IMR-90 (cell line): ENCODE measurements at regions not wholly inside any gene's neighbourhood (a gene's known extent, or its start where the extent isn't known, plus 50 kb on each side); places are given as distances from the start of the nearest gene placed in this dataset.

Source experiments
- ATAC-seq: fragments of 200-7000 bp; cut with Tn5 transposase; 2 replicates; pipeline ENCODE4 v1.9.1; 2020; ENCODE audit warnings: low read depth, mild to moderate bottlenecking, moderate library complexity
- BruUV-seq: library from RNA; stranded (reverse); fragments of 400-500 nt; replicated peaks from 2 replicates; lab custom pipeline; 2021; lab: Mats Ljungman, UMichigan
- CTCF ChIA-PET: fragments of 300-600 bp; formaldehyde crosslinking; extraction: SDS; loops from one replicate; lab custom pipeline; 2021; ENCODE audit warnings: antibody characterized with exemption; lab: Yijun Ruan, JAX
- POLR2A ChIA-PET: fragments of 300-600 bp; sonication (Branson Sonifier 250); formaldehyde crosslinking; loops from one replicate; lab custom pipeline; 2022; ENCODE audit warnings: antibody characterized with exemption; ENCODE audit not compliant: unreplicated experiment; lab: Charles Lee
- DNase-seq: peaks from one replicate; pipeline ENCODE4 v3.0.0; 2013
- H2AFZ ChIP-seq: replicated peaks from 2 replicates; pipeline ENCODE3; 2013; ENCODE audit warnings: low read length, mild to moderate bottlenecking; ENCODE audit not compliant: poor library complexity
- H2AK5ac ChIP-seq: 2 replicates; pipeline ENCODE4 v1.6.1; 2013; ENCODE audit warnings: low read depth, low read length, inconsistent platforms
- H2AK9ac ChIP-seq: replicated peaks from 2 replicates; pipeline ENCODE3; 2013; ENCODE audit warnings: mild to moderate bottlenecking, low read depth, low read length, moderate library complexity; ENCODE audit not compliant: poor library complexity
- H2BK120ac ChIP-seq: 2 replicates; pipeline ENCODE4 v1.6.1; 2013; ENCODE audit warnings: low read depth, low read length, inconsistent platforms
- H2BK15ac ChIP-seq: 3 replicates; pipeline ENCODE4 v1.6.1; 2013; ENCODE audit warnings: low read depth, low read length, inconsistent platforms
- H2BK20ac ChIP-seq: 2 replicates; pipeline ENCODE4 v1.6.1; 2013; ENCODE audit warnings: low read depth, mild to moderate bottlenecking, inconsistent platforms, low read length, moderate library complexity
- H2BK5ac ChIP-seq: 2 replicates; pipeline ENCODE4 v1.6.1; 2013; ENCODE audit warnings: mild to moderate bottlenecking, low read depth, low read length, inconsistent platforms; ENCODE audit not compliant: poor library complexity, severe bottlenecking
- H3K14ac ChIP-seq: replicated peaks from 2 replicates; pipeline ENCODE4 v1.6.1; 2013; ENCODE audit warnings: low read depth, low read length, inconsistent platforms
- H3K18ac ChIP-seq: 2 replicates; pipeline ENCODE4 v1.6.1; 2013; ENCODE audit warnings: low read depth, low read length, control low read depth
- H3K23ac ChIP-seq: 2 replicates; pipeline ENCODE4 v1.6.1; 2013; ENCODE audit warnings: low read depth, low read length, inconsistent platforms
- H3K27ac ChIP-seq: 2 replicates; pipeline ENCODE4 v1.5.1; 2013; ENCODE audit warnings: mild to moderate bottlenecking, control low read depth, low read length; ENCODE audit not compliant: insufficient read depth
- H3K27me3 ChIP-seq: 2 replicates; pipeline ENCODE4 v1.6.1; 2013; ENCODE audit warnings: low read length; ENCODE audit not compliant: control insufficient read depth, insufficient read depth
- H3K36me3 ChIP-seq: 2 replicates; pipeline ENCODE4 v1.6.1; 2013; ENCODE audit warnings: low read length, mixed read lengths; ENCODE audit not compliant: control insufficient read depth, insufficient read depth
- H3K4ac ChIP-seq: 2 replicates; pipeline ENCODE4 v1.6.1; 2013; ENCODE audit warnings: low read depth, low read length, inconsistent platforms
- H3K4me1 ChIP-seq: 2 replicates; pipeline ENCODE4 v1.6.1; 2013; ENCODE audit warnings: low read length, mixed read lengths; ENCODE audit not compliant: control insufficient read depth, insufficient read depth
- H3K4me2 ChIP-seq: 2 replicates; pipeline ENCODE4 v1.6.1; 2013; ENCODE audit warnings: low read depth, mild to moderate bottlenecking, control low read depth, low read length, moderate library complexity
- H3K4me3 ChIP-seq: 2 replicates; pipeline ENCODE4 v1.5.1; 2013; ENCODE audit warnings: low read depth, mild to moderate bottlenecking, control low read depth, low read length, moderate library complexity; ENCODE audit not compliant: insufficient read depth
- H3K56ac ChIP-seq: 2 replicates; pipeline ENCODE4 v1.6.1; 2013; ENCODE audit warnings: low read length, inconsistent platforms; ENCODE audit not compliant: insufficient read depth; ENCODE audit errors: extremely low read depth
- H3K79me1 ChIP-seq, 2 experiments: 2 replicates each; pipeline ENCODE4 v1.6.1; 2013; ENCODE audit warnings: low read length in 2 of 2, inconsistent platforms in 1 of 2, low read depth in 1 of 2
- H3K9ac ChIP-seq: 2 replicates; pipeline ENCODE4 v1.6.1; 2013; ENCODE audit warnings: low read depth, low read length, control low read depth
- H3K9me1 ChIP-seq: 2 replicates; pipeline ENCODE4 v1.6.1; 2013; ENCODE audit warnings: low read length, inconsistent platforms; ENCODE audit not compliant: insufficient read depth
- H3K9me3 ChIP-seq: 2 replicates; pipeline ENCODE4 v1.6.1; 2013; ENCODE audit warnings: low read length; ENCODE audit not compliant: control insufficient read depth, insufficient read depth
- H4K20me1 ChIP-seq: 2 replicates; pipeline ENCODE4 v1.6.1; 2013; ENCODE audit warnings: low read length, inconsistent platforms; ENCODE audit not compliant: insufficient read depth
- H4K5ac ChIP-seq: 2 replicates; pipeline ENCODE4 v1.6.1; 2013; ENCODE audit warnings: mild to moderate bottlenecking, low read depth, low read length, control low read depth
- H4K8ac ChIP-seq, 2 experiments: 2 replicates each; pipeline ENCODE4 v1.6.1; 2013; ENCODE audit warnings: low read depth in 2 of 2, low read length in 2 of 2, control low read depth in 1 of 2, inconsistent platforms in 1 of 2
- H4K91ac ChIP-seq: 2 replicates; pipeline ENCODE4 v1.6.1; 2013; ENCODE audit warnings: low read depth, low read length, inconsistent platforms; ENCODE audit not compliant: insufficient read depth
- BHLHE40 ChIP-seq: fragments of 150-350 bp; IDR thresholded peaks from 2 replicates; pipeline ENCODE4 v1.6.1; 2016; ENCODE audit warnings: mild to moderate bottlenecking, low read depth, low read length
- CEBPB ChIP-seq: IDR thresholded peaks from 2 replicates; pipeline ENCODE4 v1.6.1; 2012; ENCODE audit warnings: low read depth, low read length, improper control_type of control experiment
- CTCF ChIP-seq: conservative IDR thresholded peaks from 2 replicates; pipeline ENCODE4 v1.5.1; 2012; ENCODE audit warnings: mild to moderate bottlenecking, low read depth, low read length, improper control_type of control experiment
- MXI1 ChIP-seq: IDR thresholded peaks from 2 replicates; pipeline ENCODE4 v1.6.1; 2012; ENCODE audit warnings: low read depth, mild to moderate bottlenecking, low read length, moderate library complexity, borderline replicate concordance
- RAD21 ChIP-seq: IDR thresholded peaks from 2 replicates; pipeline ENCODE4 v1.6.1; 2012; ENCODE audit warnings: low read length, improper control_type of control experiment
- SMC3 ChIP-seq: fragments of 150-350 bp; IDR thresholded peaks from 2 replicates; pipeline ENCODE4 v1.6.1; 2016; ENCODE audit warnings: low read depth, mild to moderate bottlenecking, antibody characterized with exemption, low read length, moderate library complexity
- WGBS, 2 experiments: methylation state at CpG; one replicate each; pipeline versions ENCODE4 v1.1.5 to v1.1.7; 2013; ENCODE audit warnings: missing lambda C conversion rate in 2 of 2; ENCODE audit not compliant: insufficient read length in 1 of 2; ENCODE audit errors: extremely low coverage in 2 of 2; 5-methylcytosine and 5-hydroxymethylcytosine counted together
- dilution Hi-C: fragments of 300-500 bp; cut with HindIII; formaldehyde crosslinking; loops from one replicate; pipeline ENCODE4 v1.14.3; 2018; ENCODE audit warnings: low sequenced_read_pairs; ENCODE audit not compliant: unreplicated experiment
- in situ Hi-C: fragments of 300-500 bp; cut with MboI; formaldehyde crosslinking; loops from 3 replicates; pipeline ENCODE4 v1.14.3; 2019; ENCODE audit warnings: low sequenced_read_pairs, inconsistent platforms, mixed read lengths
- intact Hi-C: fragments of 100-400 bp; cut with micrococcal nuclease; formaldehyde crosslinking; loops from 2 replicates; pipeline ENCODE4 v1.10.0; 2022

DNA sequence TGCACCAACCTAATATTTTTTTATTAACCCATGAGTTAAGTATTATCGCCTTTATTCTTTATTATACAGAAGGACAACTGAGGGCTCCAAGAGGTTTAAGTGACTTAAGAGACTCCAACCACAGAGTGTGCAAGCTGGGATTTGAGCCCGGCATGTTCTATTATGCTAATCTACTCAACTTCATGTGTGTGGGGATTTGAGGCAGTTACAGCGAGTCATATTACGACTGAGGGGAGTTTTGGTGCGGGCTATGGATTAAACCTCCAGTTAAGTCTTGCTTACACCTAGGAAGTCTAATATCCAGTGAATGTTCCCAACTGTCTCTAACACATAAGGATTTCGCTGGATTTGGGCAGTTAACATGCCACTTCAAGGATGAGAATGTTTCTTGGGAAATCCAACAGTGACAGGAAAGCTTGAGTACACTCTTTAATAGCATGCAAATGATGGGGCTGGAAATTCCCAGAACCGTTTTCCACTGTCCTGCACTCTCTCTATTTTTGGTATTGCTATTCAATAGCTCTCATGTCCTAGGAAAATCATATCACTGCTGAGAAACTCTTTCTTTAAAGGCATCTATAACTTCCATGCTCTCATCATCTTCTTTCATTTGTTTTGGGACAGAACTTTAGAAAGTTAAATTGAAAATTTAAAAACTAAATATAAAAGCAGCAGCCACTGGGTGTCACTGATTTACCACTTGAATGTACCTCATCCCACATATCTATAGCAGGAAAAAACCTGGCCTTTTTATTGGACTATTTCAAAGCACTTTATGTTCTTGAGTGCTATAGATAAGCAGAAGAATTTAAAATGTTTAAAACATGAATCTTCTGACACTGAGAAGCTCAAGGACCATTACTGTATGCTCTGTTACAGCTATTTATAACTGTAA, 165.1 kb upstream of the TTC29 start:
- no peak overlapping the region for H3K27ac ChIP-seq
- BruUV-seq, result no TSS peak
- H2BK20ac ChIP-seq, result no peak overlapping the region
- H3K14ac ChIP-seq, result no peak overlapping the region
- H3K9me3 ChIP-seq, result no peaks in the 10 kb centered on the region
- ATAC-seq (peak; percentile 82), DNase-seq (peak; percentile 47)
- H2AK9ac ChIP-seq, result no peak overlapping the region
- intact Hi-C loops (loop anchor here (1.0 to 5.0 kb wide), 5 partner anchors 52 to 757 kb away; partner anchors contain the start of gene EDNRA), in situ Hi-C loops (loop anchor here (10.0 kb wide), 1 partner anchor 754 kb away; no protein-coding TSS in a partner anchor), dilution Hi-C loops (no loop called here)
- no peak overlapping the region for H3K18ac ChIP-seq
- no peak overlapping the region for H2AK5ac ChIP-seq
- no peak overlapping the region for H3K9ac ChIP-seq
- H2BK5ac ChIP-seq, result no peak overlapping the region
- no peak overlapping the region; the same call in 2 of the 3 replicates for H2BK15ac ChIP-seq
- H2BK120ac ChIP-seq, result no peak overlapping the region
- no peak overlapping the region for H3K4me2 ChIP-seq
- H3K36me3 ChIP-seq, result no peaks in the 10 kb centered on the region
- ChIA-PET CTCF (interaction anchor here (0.7 to 1.4 kb wide), 4 partner anchors 11 to 848 kb away, joined by 3 read pairs; no protein-coding TSS in a partner anchor), POLR2A (no interaction called here)
- no peaks in the 10 kb centered on the region for H3K9me1 ChIP-seq
- H3K23ac ChIP-seq, result no peak overlapping the region
- no peaks in the 10 kb centered on the region for H3K4me1 ChIP-seq
- no peaks in the 10 kb centered on the region for H4K20me1 ChIP-seq
- no peak overlapping the region for H3K4me3 ChIP-seq
- TF ChIP-seq CEBPB (no peak), BHLHE40 (no peak), CTCF (peak; percentile 58), MXI1 (no peak), SMC3 (peak; percentile 61), RAD21 (peak; percentile 66)
- no peaks in the 10 kb centered on the region for H3K27me3 ChIP-seq
- H3K79me1 ChIP-seq, result no peaks in the 10 kb centered on the region
- H4K5ac ChIP-seq, result no peak overlapping the region
- H2AFZ ChIP-seq, result no peak overlapping the region
- H3K56ac ChIP-seq, result no peak overlapping the region
- peak overlapping the region; percentile 35; the same call in 1 of the 2 replicates for H3K4ac ChIP-seq
- H4K8ac ChIP-seq, result no peak overlapping the region
- no CpG with 5 or more reads among the region's 7 CpGs for whole genome bisulfite sequencing, 2 experiments
- no peak overlapping the region for H4K91ac ChIP-seq
